OCI-LY7 (cell line): ENCODE measurements at regions not wholly inside any gene's neighbourhood (a gene's known extent, or its start where the extent isn't known, plus 50 kb on each side); places are given as distances from the start of the nearest gene placed in this dataset.

Experiments used
- CTCF ChIP-seq: fragments of 200-600 bp; sonication (generic); conservative IDR thresholded peaks from 2 replicates; pipeline ENCODE4 v1.5.1; 2014; ENCODE audit warnings: mild to moderate bottlenecking, antibody characterized with exemption, low read length, moderate library complexity, mixed read lengths
- EZH2phosphoT487 ChIP-seq: fragments of 200-600 bp; sonication (generic); IDR thresholded peaks from 2 replicates; pipeline ENCODE4 v1.6.1; 2018; ENCODE audit warnings: low read depth, borderline replicate concordance, mild to moderate bottlenecking, mixed run types, antibody characterized with exemption, low read length, moderate library complexity, mixed read lengths

- TF ChIP-seq CTCF (no peak), EZH2phosphoT487 (no peak)
Observed at GRCh38 chr10:21083861-21084260, 186.8 kb upstream of the NEBL start.
